Adrenal gland (tissue), 9 donors: ENCODE measurements at regions not wholly inside any gene's neighbourhood (a gene's known extent, or its start where the extent isn't known, plus 50 kb on each side); places are given as distances from the start of the nearest gene placed in this dataset.

Experiments used
- DNase-seq, 7 donors: peaks; one replicate each; pipeline ENCODE4 v3.0.0-alpha.2; 2019 to 2020
- H3K27ac ChIP-seq, 5 donors: fragments of 200-600 bp; sonication (generic) in 4 of 5; 1 replicate in 3 of 5; 2 replicates in 2 of 5; pipeline versions ENCODE4 v1.5.1 to v1.8.0; 2016 to 2020; ENCODE audit warnings: mild to moderate bottlenecking in 1 of 5
- H3K27me3 ChIP-seq: fragments of 200-600 bp; 2 replicates; pipeline ENCODE4 v1.8.0; 2021
- H3K36me3 ChIP-seq, 2 donors: fragments of 200-600 bp; replicated peaks in 1 of 2; 1 replicate in 1 of 2; 2 replicates in 1 of 2; pipeline versions ENCODE4 v1.5.1 to v1.8.0; 2018 to 2022
- H3K4me1 ChIP-seq, 2 donors: fragments of 200-600 bp; replicated peaks in 1 of 2; 1 replicate in 1 of 2; 2 replicates in 1 of 2; pipeline versions ENCODE4 v1.5.1 to v1.8.0; 2018 to 2021
- H3K4me3 ChIP-seq, 4 donors: fragments of 200-600 bp; sonication (generic) in 3 of 4; one replicate each; pipeline ENCODE4 v1.5.1; 2016 to 2018
- H3K9me3 ChIP-seq, 3 donors: fragments of 200-600 bp; sonication (generic) in 1 of 3; replicated peaks in 1 of 3; 1 replicate in 2 of 3; 2 replicates in 1 of 3; pipeline versions ENCODE4 v1.5.1 to v1.8.0; 2016 to 2021
- POLR2A ChIP-seq, 2 donors: fragments of 450-650 bp; IDR thresholded peaks; one replicate each; pipeline ENCODE4 v1.6.1; 2017; ENCODE audit warnings: antibody characterized with exemption in 2 of 2, mild to moderate bottlenecking in 2 of 2, moderate library complexity in 1 of 2
- WGBS, 4 donors: extraction: QIAGEN DNeasy Blood & Tissue Kit in 2 of 4; methylation state at CpG; one replicate each; pipeline versions ENCODE4 v1.1.5 to v1.1.7; 2013 to 2017; 5-methylcytosine and 5-hydroxymethylcytosine counted together
- intact Hi-C, 2 donors: fragments of 100-400 bp; cut with DNase I; formaldehyde crosslinking; loops; one replicate each; pipeline versions ENCODE4 v1.14.1 to v1.15.0; 2022 to 2023
- TF ChIP-seq, protein P1 (sequence below), 6 experiments: fragments of 450-650 bp in 4 of 6; fragments of 200-600 bp in 2 of 6; sonication (generic) in 1 of 6; IDR thresholded peaks; 1 replicate in 5 of 6; 2 replicates in 1 of 6; pipeline versions ENCODE4 v1.5.1 to v1.8.0; 2016 to 2021; ENCODE audit warnings: antibody characterized with exemption in 6 of 6, mild to moderate bottlenecking in 2 of 6, moderate library complexity in 1 of 6
- donor health status: healthy with polysubstance abuse.
- donor health status: Bipolar disorder and iron deficiency.
- donor health status: DM: yes; HTN: yes; CAD: no.
- donor health status: DM: no; HTN: no; CAD: no.
- donor health status: DM: no; HTN: no; CAD: no.

DNA sequence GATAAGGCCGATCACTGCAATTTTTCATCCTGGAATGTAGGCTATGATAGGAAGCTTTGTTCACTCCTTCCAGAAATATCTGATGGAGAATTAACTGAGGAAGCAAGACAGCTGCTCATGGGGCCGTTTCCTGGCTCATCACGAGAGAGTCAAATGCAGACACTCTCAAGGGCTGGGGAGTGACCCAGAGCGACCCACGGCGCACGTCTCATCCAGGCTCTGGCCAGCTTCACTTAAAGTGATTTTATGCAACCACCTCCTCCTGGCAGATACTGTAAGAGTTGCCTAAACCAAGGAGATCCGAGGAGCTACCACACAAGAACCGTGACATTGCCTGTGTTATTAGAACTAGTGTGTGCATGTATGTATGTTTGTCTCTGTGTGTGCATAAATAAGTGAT, 530.8 kb downstream of the TCERG1L start:
- TF ChIP-seq, protein P1, sequence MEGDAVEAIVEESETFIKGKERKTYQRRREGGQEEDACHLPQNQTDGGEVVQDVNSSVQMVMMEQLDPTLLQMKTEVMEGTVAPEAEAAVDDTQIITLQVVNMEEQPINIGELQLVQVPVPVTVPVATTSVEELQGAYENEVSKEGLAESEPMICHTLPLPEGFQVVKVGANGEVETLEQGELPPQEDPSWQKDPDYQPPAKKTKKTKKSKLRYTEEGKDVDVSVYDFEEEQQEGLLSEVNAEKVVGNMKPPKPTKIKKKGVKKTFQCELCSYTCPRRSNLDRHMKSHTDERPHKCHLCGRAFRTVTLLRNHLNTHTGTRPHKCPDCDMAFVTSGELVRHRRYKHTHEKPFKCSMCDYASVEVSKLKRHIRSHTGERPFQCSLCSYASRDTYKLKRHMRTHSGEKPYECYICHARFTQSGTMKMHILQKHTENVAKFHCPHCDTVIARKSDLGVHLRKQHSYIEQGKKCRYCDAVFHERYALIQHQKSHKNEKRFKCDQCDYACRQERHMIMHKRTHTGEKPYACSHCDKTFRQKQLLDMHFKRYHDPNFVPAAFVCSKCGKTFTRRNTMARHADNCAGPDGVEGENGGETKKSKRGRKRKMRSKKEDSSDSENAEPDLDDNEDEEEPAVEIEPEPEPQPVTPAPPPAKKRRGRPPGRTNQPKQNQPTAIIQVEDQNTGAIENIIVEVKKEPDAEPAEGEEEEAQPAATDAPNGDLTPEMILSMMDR (IDR thresholded peaks at IDR 0.05): no peak
- no peak for TF ChIP-seq POLR2A (IDR thresholded peaks at IDR 0.05)
- no peak overlapping the region for H3K27ac ChIP-seq
- DNase-seq: no peak
- no peaks in the 10 kb centered on the region for H3K9me3 ChIP-seq
- WGBS, 4 donors: 17 to 27% (median 24%) methylated on average over 7 to 9 of the region's 9 CpGs
- H3K36me3 ChIP-seq: no peaks in the 10 kb centered on the region
- H3K27me3 ChIP-seq: no peaks in the 10 kb centered on the region
- intact Hi-C loops: no loop called here
- no peaks in the 10 kb centered on the region for H3K4me1 ChIP-seq
- no peak overlapping the region for H3K4me3 ChIP-seq

GRCh38 chr10:130781206-130781605, 530.3 kb downstream of the TCERG1L start:
- 68 to 72% (median 71%) methylated on average over 6 to 8 of the region's 8 CpGs for WGBS, 4 donors

GRCh38 chr10:130781623-130782022, 529.9 kb downstream of the TCERG1L start:
- 84 to 86% (median 85%) methylated on average over 6 to 7 of the region's 7 CpGs for WGBS, 4 donors
- Histone ChIP-seq H3K27ac (no peak overlapping the region), H3K4me3 (no peak overlapping the region), H3K9me3 (no peaks in the 10 kb centered on the region), H3K36me3 (no peaks in the 10 kb centered on the region), H3K27me3 (no peaks in the 10 kb centered on the region), H3K4me1 (no peaks in the 10 kb centered on the region)
- no peak for TF ChIP-seq POLR2A (IDR thresholded peaks at IDR 0.05)
- TF ChIP-seq, protein P1 (IDR thresholded peaks at IDR 0.05): no peak
- no peak for DNase-seq
- intact Hi-C loops: no loop called here

More at GRCh38 chr10:130781206-130781605, 530.3 kb downstream of the TCERG1L start:
- no peaks in the 10 kb centered on the region for H3K4me1 ChIP-seq
- TF ChIP-seq, protein P1 (IDR thresholded peaks at IDR 0.05): no peak
- H3K9me3 ChIP-seq: no peaks in the 10 kb centered on the region
- no peak overlapping the region for H3K4me3 ChIP-seq
- H3K36me3 ChIP-seq: no peaks in the 10 kb centered on the region
- H3K27me3 ChIP-seq: no peaks in the 10 kb centered on the region
- no peak overlapping the region for H3K27ac ChIP-seq
- no peak for DNase-seq
- intact Hi-C loops: no loop called here

DNA sequence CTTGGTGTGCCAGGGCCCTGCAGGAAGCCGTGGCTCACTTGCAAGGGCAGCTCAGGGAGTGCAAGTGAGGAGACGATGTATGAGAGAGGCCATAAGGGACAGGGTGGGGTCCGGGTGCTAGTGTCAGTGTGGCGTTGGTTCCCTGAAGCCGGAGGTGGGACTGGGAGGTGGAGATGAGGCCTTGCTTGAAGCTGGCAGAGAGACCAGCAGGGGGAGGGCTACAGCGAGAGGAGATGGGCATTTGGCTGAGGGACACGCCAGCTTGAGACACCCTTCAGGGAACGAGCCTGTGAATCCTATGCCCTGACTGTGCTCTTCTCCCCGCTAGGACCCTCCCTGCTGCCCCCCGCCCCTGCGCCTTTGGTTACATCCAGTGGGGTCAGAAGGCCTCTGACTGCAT, 529.1 kb downstream of the TCERG1L start:
- H3K36me3 ChIP-seq: no peaks in the 10 kb centered on the region
- intact Hi-C loops: no loop called here
- no peak overlapping the region for H3K4me3 ChIP-seq
- H3K27me3 ChIP-seq: no peaks in the 10 kb centered on the region
- H3K27ac ChIP-seq: no peak overlapping the region
- H3K4me1 ChIP-seq: no peaks in the 10 kb centered on the region
- H3K9me3 ChIP-seq: no peaks in the 10 kb centered on the region
- DNase-seq: no peak
- 78 to 84% (median 83%) methylated on average over 10 to 11 of the region's 11 CpGs for WGBS, 4 donors
- TF ChIP-seq POLR2A (IDR thresholded peaks at IDR 0.05): no peak
- TF ChIP-seq, protein P1 (IDR thresholded peaks at IDR 0.05): no peak
